IPS DF 6.9 (cell line): ENCODE measurements at regions not wholly inside any gene's neighbourhood (a gene's known extent, or its start where the extent isn't known, plus 50 kb on each side); places are given as distances from the start of the nearest gene placed in this dataset.

Experiments
- DNase-seq: peaks from one replicate; pipeline ENCODE4 v3.0.0-alpha.2; 2013; ENCODE audit warnings: low read depth, low spot score
- H3K27ac ChIP-seq: one replicate; pipeline ENCODE4 v1.5.1; 2013; ENCODE audit warnings: low read length, control low read depth
- H3K27me3 ChIP-seq: 2 replicates; pipeline ENCODE4 v1.6.1; 2013; ENCODE audit warnings: mild to moderate bottlenecking, low read length; ENCODE audit not compliant: control insufficient read depth, insufficient read depth
- H3K36me3 ChIP-seq: 2 replicates; pipeline ENCODE4 v1.6.1; 2013; ENCODE audit warnings: low read length; ENCODE audit not compliant: control insufficient read depth, insufficient read depth
- H3K4me1 ChIP-seq: 2 replicates; pipeline ENCODE4 v1.6.1; 2013; ENCODE audit warnings: low read length; ENCODE audit not compliant: control insufficient read depth, insufficient read depth
- H3K4me3 ChIP-seq: 2 replicates; pipeline ENCODE4 v1.5.1; 2013; ENCODE audit warnings: mild to moderate bottlenecking, low read length
- H3K9me3 ChIP-seq: 2 replicates; pipeline ENCODE4 v1.6.1; 2013; ENCODE audit warnings: low read length, inconsistent platforms; ENCODE audit not compliant: control insufficient read depth, insufficient read depth
- WGBS: extraction: QIAGEN DNeasy Blood & Tissue Kit; methylation state at CpG from one replicate; pipeline ENCODE4 v1.1.7; 2013; ENCODE audit warnings: mixed read lengths, missing lambda C conversion rate; ENCODE audit not compliant: insufficient read length, insufficient coverage; 5-methylcytosine and 5-hydroxymethylcytosine counted together

- Histone ChIP-seq H3K27ac (no peak overlapping the region), H3K36me3 (no peaks in the 10 kb centered on the region), H3K27me3 (no peaks in the 10 kb centered on the region), H3K9me3 (no peaks in the 10 kb centered on the region), H3K4me3 (no peak overlapping the region), H3K4me1 (peaks cover 4% of the 10 kb centered on the region; the same call in 1 of the 2 replicates)
- WGBS: no CpG with 5 or more reads among the region's 9 CpGs
- no peak for DNase-seq
These were observed 479.7 kb downstream of the FOXO1 start for GRCh38 chr13:40186626-40187323.

GRCh38 chr13:40187324-40187795 is 479.1 kb downstream of the FOXO1 start:
- H3K4me1 ChIP-seq: peaks cover 4% of the 10 kb centered on the region; the same call in 1 of the 2 replicates
- no peak overlapping the region for H3K4me3 ChIP-seq
- H3K27ac ChIP-seq: no peak overlapping the region
- no peak for DNase-seq
- no peaks in the 10 kb centered on the region for H3K36me3 ChIP-seq
- WGBS: no CpG with 5 or more reads among the region's 12 CpGs
- no peaks in the 10 kb centered on the region for H3K27me3 ChIP-seq
- H3K9me3 ChIP-seq: no peaks in the 10 kb centered on the region

- Histone ChIP-seq H3K36me3 (no peaks in the 10 kb centered on the region), H3K9me3 (no peaks in the 10 kb centered on the region), H3K27ac (no peak overlapping the region), H3K27me3 (no peaks in the 10 kb centered on the region), H3K4me1 (peaks cover 4% of the 10 kb centered on the region; the same call in 1 of the 2 replicates), H3K4me3 (no peak overlapping the region)
- WGBS: no CpG with 5 or more reads among the region's 27 CpGs
- DNase-seq: no peak
These were observed 478.4 kb downstream of the FOXO1 start for GRCh38 chr13:40187841-40188591.

GRCh38 chr13:40189426-40189825 is 477.0 kb downstream of the FOXO1 start:
- no peak overlapping the region for H3K27ac ChIP-seq
- DNase-seq: no peak
- H3K4me1 ChIP-seq: peaks cover 4% of the 10 kb centered on the region; the same call in 1 of the 2 replicates
- H3K27me3 ChIP-seq: no peaks in the 10 kb centered on the region
- no peaks in the 10 kb centered on the region for H3K9me3 ChIP-seq
- H3K4me3 ChIP-seq: no peak overlapping the region
- no CpG with 5 or more reads among the region's 6 CpGs for WGBS
- no peaks in the 10 kb centered on the region for H3K36me3 ChIP-seq

- H3K27me3 ChIP-seq: no peaks in the 10 kb centered on the region
- no peak for DNase-seq
- H3K27ac ChIP-seq: no peak overlapping the region
- peaks cover 4% of the 10 kb centered on the region; the same call in 1 of the 2 replicates for H3K4me1 ChIP-seq
- no peak overlapping the region for H3K4me3 ChIP-seq
- no peaks in the 10 kb centered on the region for H3K9me3 ChIP-seq
- no peaks in the 10 kb centered on the region for H3K36me3 ChIP-seq
- no CpG with 5 or more reads among the region's 6 CpGs for WGBS
These were observed 476.4 kb downstream of the FOXO1 start for GRCh38 chr13:40189898-40190630.

- Histone ChIP-seq H3K27ac (no peak overlapping the region), H3K27me3 (no peaks in the 10 kb centered on the region), H3K9me3 (no peaks in the 10 kb centered on the region), H3K4me3 (no peak overlapping the region), H3K4me1 (peaks cover 4% of the 10 kb centered on the region; the same call in 1 of the 2 replicates), H3K36me3 (no peaks in the 10 kb centered on the region)
- no CpG with 5 or more reads among the region's 5 CpGs for WGBS
- DNase-seq: no peak
These were observed 475.8 kb downstream of the FOXO1 start for GRCh38 chr13:40190641-40191100.

- H3K9me3 ChIP-seq: no peaks in the 10 kb centered on the region
- no peak overlapping the region for H3K27ac ChIP-seq
- H3K4me1 ChIP-seq: peaks cover 4% of the 10 kb centered on the region; the same call in 1 of the 2 replicates
- no peak for DNase-seq
- H3K36me3 ChIP-seq: no peaks in the 10 kb centered on the region
- H3K4me3 ChIP-seq: no peak overlapping the region
- no CpG with 5 or more reads among the region's 7 CpGs for WGBS
- no peaks in the 10 kb centered on the region for H3K27me3 ChIP-seq
These were observed 475.1 kb downstream of the FOXO1 start for GRCh38 chr13:40191186-40191980.

GRCh38 chr13:40192452-40192851 is 474.0 kb downstream of the FOXO1 start:
- no peak for DNase-seq
- no peaks in the 10 kb centered on the region for H3K36me3 ChIP-seq
- no peaks in the 10 kb centered on the region for H3K27me3 ChIP-seq
- no peak overlapping the region for H3K27ac ChIP-seq
- H3K4me1 ChIP-seq: peaks cover 3% of the 10 kb centered on the region; the same call in 1 of the 2 replicates
- no CpG with 5 or more reads among the region's 5 CpGs for WGBS
- H3K9me3 ChIP-seq: no peaks in the 10 kb centered on the region
- H3K4me3 ChIP-seq: no peak overlapping the region

- no peak overlapping the region for H3K4me3 ChIP-seq
- no peaks in the 10 kb centered on the region for H3K36me3 ChIP-seq
- H3K27ac ChIP-seq: no peak overlapping the region
- no peak for DNase-seq
- WGBS: no CpG with 5 or more reads among the region's 7 CpGs
- H3K9me3 ChIP-seq: no peaks in the 10 kb centered on the region
- H3K27me3 ChIP-seq: no peaks in the 10 kb centered on the region
- H3K4me1 ChIP-seq: 0 out of 2 replicates have a peak, but pooled peaks cover under 1% of the 10 kb centered on the region
These were observed 473.6 kb downstream of the FOXO1 start for GRCh38 chr13:40192858-40193257.
